ENCODE measurements at regions not wholly inside any gene's neighbourhood (a gene's known extent, or its start where the extent isn't known, plus 50 kb on each side); places are given as distances from the start of the nearest gene placed in this dataset.

- TF ChIP-seq, protein P1, sequence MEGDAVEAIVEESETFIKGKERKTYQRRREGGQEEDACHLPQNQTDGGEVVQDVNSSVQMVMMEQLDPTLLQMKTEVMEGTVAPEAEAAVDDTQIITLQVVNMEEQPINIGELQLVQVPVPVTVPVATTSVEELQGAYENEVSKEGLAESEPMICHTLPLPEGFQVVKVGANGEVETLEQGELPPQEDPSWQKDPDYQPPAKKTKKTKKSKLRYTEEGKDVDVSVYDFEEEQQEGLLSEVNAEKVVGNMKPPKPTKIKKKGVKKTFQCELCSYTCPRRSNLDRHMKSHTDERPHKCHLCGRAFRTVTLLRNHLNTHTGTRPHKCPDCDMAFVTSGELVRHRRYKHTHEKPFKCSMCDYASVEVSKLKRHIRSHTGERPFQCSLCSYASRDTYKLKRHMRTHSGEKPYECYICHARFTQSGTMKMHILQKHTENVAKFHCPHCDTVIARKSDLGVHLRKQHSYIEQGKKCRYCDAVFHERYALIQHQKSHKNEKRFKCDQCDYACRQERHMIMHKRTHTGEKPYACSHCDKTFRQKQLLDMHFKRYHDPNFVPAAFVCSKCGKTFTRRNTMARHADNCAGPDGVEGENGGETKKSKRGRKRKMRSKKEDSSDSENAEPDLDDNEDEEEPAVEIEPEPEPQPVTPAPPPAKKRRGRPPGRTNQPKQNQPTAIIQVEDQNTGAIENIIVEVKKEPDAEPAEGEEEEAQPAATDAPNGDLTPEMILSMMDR (IDR thresholded peaks at IDR 0.05; ENCODE audit: insufficient read depth in 1 of 2, low read depth in 1 of 2, low read length in 1 of 2, severe bottlenecking in 1 of 2, unreplicated experiment in 1 of 2) = no peak
- H3K36me3 Mint-ChIP-seq (ENCODE audit: insufficient read depth, unreplicated experiment) = no peaks in the 10 kb centered on the region
- H3K4me1 Mint-ChIP-seq (ENCODE audit: low read depth, unreplicated experiment) = no peaks in the 10 kb centered on the region
- Histone ChIP-seq H3K4me3 (ENCODE audit: low read depth, low read length) (no peak overlapping the region), H3K27me3 (replicated peaks; ENCODE audit: control insufficient read depth, insufficient read depth, low read length) (no peaks in the 10 kb centered on the region), H3K36me3 (ENCODE audit: control insufficient read depth, insufficient read depth, low read length) (no peaks in the 10 kb centered on the region), H3K9me3 (no peaks in the 10 kb centered on the region), H3K4me1 (no peaks in the 10 kb centered on the region)
- CTCF ChIA-PET = no interaction called here
- H3K27ac Mint-ChIP-seq (ENCODE audit: unreplicated experiment) = no peak overlapping the region
- H3K9me3 Mint-ChIP-seq (ENCODE audit: unreplicated experiment) = no peaks in the 10 kb centered on the region
- POLR2A ChIA-PET = no interaction called here
- BruUV-seq (replicated peaks) = no TSS peak
- no peak for DNase-seq
- no peak overlapping the region for H3K4me3 Mint-ChIP-seq (ENCODE audit: unreplicated experiment)
- no peaks in the 10 kb centered on the region for H3K27me3 Mint-ChIP-seq (ENCODE audit: insufficient read depth, unreplicated experiment)
- intact Hi-C loops (cut with micrococcal nuclease; ENCODE audit: unreplicated experiment) = no loop called here
Measured at GRCh38 chr14:96959992-96960391, 162.8 kb downstream of the VRK1 start.

- TF ChIP-seq, protein P1 (IDR thresholded peaks at IDR 0.05; ENCODE audit: insufficient read depth in 1 of 2, low read depth in 1 of 2, low read length in 1 of 2, severe bottlenecking in 1 of 2, unreplicated experiment in 1 of 2) = no peak
- CTCF ChIA-PET = no interaction called here
Measured at GRCh38 chr14:96960598-96961116, 163.5 kb downstream of the VRK1 start.

DNA sequence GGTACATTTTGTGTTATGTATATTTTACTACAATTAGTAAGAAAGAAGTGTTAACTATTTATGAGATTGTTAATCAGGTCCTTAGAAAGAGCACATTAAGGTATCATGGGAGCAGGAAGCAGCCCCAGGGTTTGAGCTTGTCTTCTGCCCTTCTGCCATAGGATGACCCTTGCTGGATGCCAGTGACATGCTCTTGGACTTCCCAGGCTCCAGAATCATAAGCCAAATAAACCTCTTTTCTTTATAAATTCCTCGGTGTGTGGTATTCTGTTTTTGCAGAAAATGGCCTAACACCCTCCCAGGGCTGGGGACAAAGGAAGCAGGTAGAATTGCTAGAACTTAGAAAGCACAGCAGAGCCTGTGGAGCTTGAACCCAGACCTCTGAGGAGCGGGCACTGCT, 164.7 kb downstream of the VRK1 start:
- no peaks in the 10 kb centered on the region for H3K9me3 Mint-ChIP-seq (ENCODE audit: unreplicated experiment)
- no peak overlapping the region for H3K27ac Mint-ChIP-seq (ENCODE audit: unreplicated experiment)
- TF ChIP-seq, protein P1 (IDR thresholded peaks at IDR 0.05; ENCODE audit: insufficient read depth in 1 of 2, low read depth in 1 of 2, low read length in 1 of 2, severe bottlenecking in 1 of 2, unreplicated experiment in 1 of 2) = no peak
- no peaks in the 10 kb centered on the region for H3K4me1 ChIP-seq
- H3K27me3 ChIP-seq (replicated peaks; ENCODE audit: control insufficient read depth, insufficient read depth, low read length) = no peaks in the 10 kb centered on the region
- ChIA-PET POLR2A (no interaction called here), CTCF (no interaction called here)
- H3K36me3 Mint-ChIP-seq (ENCODE audit: insufficient read depth, unreplicated experiment) = no peaks in the 10 kb centered on the region
- H3K4me3 ChIP-seq (ENCODE audit: low read depth, low read length) = no peak overlapping the region
- no peaks in the 10 kb centered on the region for H3K27me3 Mint-ChIP-seq (ENCODE audit: insufficient read depth, unreplicated experiment)
- H3K36me3 ChIP-seq (ENCODE audit: control insufficient read depth, insufficient read depth, low read length) = no peaks in the 10 kb centered on the region
- no peak for DNase-seq
- no TSS peak for BruUV-seq (replicated peaks)
- intact Hi-C loops (cut with micrococcal nuclease; ENCODE audit: unreplicated experiment) = no loop called here
- no peaks in the 10 kb centered on the region for H3K4me1 Mint-ChIP-seq (ENCODE audit: low read depth, unreplicated experiment)
- H3K9me3 ChIP-seq = no peaks in the 10 kb centered on the region
- H3K4me3 Mint-ChIP-seq (ENCODE audit: unreplicated experiment) = no peak overlapping the region

More at GRCh38 chr14:96960598-96961116, 163.5 kb downstream of the VRK1 start:
- POLR2A ChIA-PET = no interaction called here
- H3K36me3 Mint-ChIP-seq (ENCODE audit: insufficient read depth, unreplicated experiment) = no peaks in the 10 kb centered on the region
- DNase-seq = no peak
- H3K9me3 Mint-ChIP-seq (ENCODE audit: unreplicated experiment) = no peaks in the 10 kb centered on the region
- H3K27me3 ChIP-seq (replicated peaks; ENCODE audit: control insufficient read depth, insufficient read depth, low read length) = no peaks in the 10 kb centered on the region
- H3K4me3 ChIP-seq (ENCODE audit: low read depth, low read length) = no peak overlapping the region
- no peaks in the 10 kb centered on the region for H3K4me1 Mint-ChIP-seq (ENCODE audit: low read depth, unreplicated experiment)
- intact Hi-C loops (cut with micrococcal nuclease; ENCODE audit: unreplicated experiment) = no loop called here
- BruUV-seq (replicated peaks) = no TSS peak
- H3K36me3 ChIP-seq (ENCODE audit: control insufficient read depth, insufficient read depth, low read length) = no peaks in the 10 kb centered on the region
- H3K27ac Mint-ChIP-seq (ENCODE audit: unreplicated experiment) = no peak overlapping the region
- no peak overlapping the region for H3K4me3 Mint-ChIP-seq (ENCODE audit: unreplicated experiment)
- H3K4me1 ChIP-seq = no peaks in the 10 kb centered on the region
- H3K9me3 ChIP-seq = no peaks in the 10 kb centered on the region
- H3K27me3 Mint-ChIP-seq (ENCODE audit: insufficient read depth, unreplicated experiment) = no peaks in the 10 kb centered on the region

Measured in Caco-2 (cell line).